GM18519 (cell line): ENCODE measurements at regions not wholly inside any gene's neighbourhood (a gene's known extent, or its start where the extent isn't known, plus 50 kb on each side); places are given as distances from the start of the nearest gene placed in this dataset.

Experiments
- ATAC-seq: cut with Tn5 transposase; IDR thresholded peaks from one replicate; pipeline ENCODE4 v1.9.1; 2021; ENCODE audit warnings: mild to moderate bottlenecking, moderate library complexity; ENCODE audit not compliant: unreplicated experiment, low FRiP score

- no peak for ATAC-seq
These were observed 1230.2 kb upstream of the ADGRL3 start for GRCh38 chr4:59969909-59970308.

- ATAC-seq = no peak
These were observed 1228.2 kb upstream of the ADGRL3 start for GRCh38 chr4:59971952-59972351.

- no peak for ATAC-seq
These were observed 1226.6 kb upstream of the ADGRL3 start for GRCh38 chr4:59973492-59973891.

- ATAC-seq = no peak
These were observed 1221.1 kb upstream of the ADGRL3 start for GRCh38 chr4:59979061-59979460.

GRCh38 chr4:59983852-59984251 is 1216.3 kb upstream of the ADGRL3 start:
- no peak for ATAC-seq

- ATAC-seq = no peak
These were observed 1212.8 kb upstream of the ADGRL3 start for GRCh38 chr4:59987289-59987688.

- ATAC-seq = no peak
These were observed 1206.0 kb upstream of the ADGRL3 start for GRCh38 chr4:59994118-59994517.

GRCh38 chr4:60002603-60003337 is 1197.4 kb upstream of the ADGRL3 start:
- no peak for ATAC-seq

GRCh38 chr4:60013464-60014184 is 1186.5 kb upstream of the ADGRL3 start:
- ATAC-seq = no peak

- no peak for ATAC-seq
These were observed 1183.2 kb upstream of the ADGRL3 start for GRCh38 chr4:60016971-60017370.

- ATAC-seq = no peak
These were observed 1180.9 kb upstream of the ADGRL3 start for GRCh38 chr4:60019180-60019579.

- ATAC-seq = no peak
These were observed 1180.2 kb upstream of the ADGRL3 start for GRCh38 chr4:60019946-60020345.

- no peak for ATAC-seq
These were observed 1179.7 kb upstream of the ADGRL3 start for GRCh38 chr4:60020389-60020788.

- ATAC-seq = no peak
These were observed 1166.3 kb upstream of the ADGRL3 start for GRCh38 chr4:60033826-60034225.

GRCh38 chr4:60034361-60034760 is 1165.8 kb upstream of the ADGRL3 start:
- no peak for ATAC-seq

- ATAC-seq = no peak
These were observed 1160.2 kb upstream of the ADGRL3 start for GRCh38 chr4:60039908-60040307.

- no peak for ATAC-seq
These were observed 1157.9 kb upstream of the ADGRL3 start for GRCh38 chr4:60042231-60042652.

GRCh38 chr4:60042941-60043340 is 1157.2 kb upstream of the ADGRL3 start:
- no peak for ATAC-seq

- no peak for ATAC-seq
These were observed 1121.1 kb upstream of the ADGRL3 start for GRCh38 chr4:60078984-60079383.

GRCh38 chr4:60081839-60082238 is 1118.3 kb upstream of the ADGRL3 start:
- ATAC-seq = no peak

- ATAC-seq = no peak
These were observed 1111.2 kb upstream of the ADGRL3 start for GRCh38 chr4:60088807-60089486.
